BLaER1 (cell line): ENCODE measurements at regions not wholly inside any gene's neighbourhood (a gene's known extent, or its start where the extent isn't known, plus 50 kb on each side); places are given as distances from the start of the nearest gene placed in this dataset.

Experiments used
- H3K27ac ChIP-seq: shearing (Covaris generic); formaldehyde crosslinking; 2 replicates; pipeline ENCODE4 v1.8.1; 2022
- H3K27me3 ChIP-seq: shearing (Covaris generic); formaldehyde crosslinking; 2 replicates; pipeline ENCODE4 v1.8.1; 2022
- H3K36me3 ChIP-seq: shearing (Covaris generic); formaldehyde crosslinking; 2 replicates; pipeline ENCODE4 v1.8.1; 2022
- H3K4me1 ChIP-seq: shearing (Covaris generic); formaldehyde crosslinking; 2 replicates; pipeline ENCODE4 v1.8.1; 2022
- H3K4me2 ChIP-seq: shearing (Covaris generic); formaldehyde crosslinking; 2 replicates; pipeline ENCODE4 v1.8.1; 2022
- H3K4me3 ChIP-seq: shearing (Covaris generic); formaldehyde crosslinking; 2 replicates; pipeline ENCODE4 v1.8.1; 2022
- H3K9ac ChIP-seq: shearing (Covaris generic); formaldehyde crosslinking; 2 replicates; pipeline ENCODE4 v1.8.1; 2022
- H3K9me3 ChIP-seq: shearing (Covaris generic); formaldehyde crosslinking; 2 replicates; pipeline ENCODE4 v1.8.1; 2022
- H4K20me1 ChIP-seq: shearing (Covaris generic); formaldehyde crosslinking; 2 replicates; pipeline ENCODE4 v1.8.1; 2022
- Cebpa-rat ChIP-seq: shearing (Covaris generic); IDR thresholded peaks from 2 replicates; pipeline ENCODE4 v1.8.1; 2022

GRCh38 chr16:85387171-85387507 is 226.0 kb upstream of the GSE1 start:
- H3K4me3 ChIP-seq = no peak overlapping the region
- no peak overlapping the region for H3K27ac ChIP-seq
- no peak for TF ChIP-seq Cebpa-rat
- H3K9ac ChIP-seq = no peak overlapping the region
- H3K4me1 ChIP-seq = peaks cover 72% of the 10 kb centered on the region
- no peak overlapping the region for H3K4me2 ChIP-seq
- H3K9me3 ChIP-seq = no peaks in the 10 kb centered on the region
- H4K20me1 ChIP-seq = peaks cover 17% of the 10 kb centered on the region; the same call in 1 of the 2 replicates
- no peaks in the 10 kb centered on the region for H3K27me3 ChIP-seq
- no peaks in the 10 kb centered on the region for H3K36me3 ChIP-seq

GRCh38 chr16:85387731-85388295 is 225.3 kb upstream of the GSE1 start:
- Histone ChIP-seq H3K4me2 (no peak overlapping the region), H3K4me3 (no peak overlapping the region), H3K4me1 (peaks cover 72% of the 10 kb centered on the region), H3K9ac (no peak overlapping the region), H3K27ac (no peak overlapping the region), H4K20me1 (peaks cover 17% of the 10 kb centered on the region; the same call in 1 of the 2 replicates), H3K9me3 (no peaks in the 10 kb centered on the region), H3K36me3 (no peaks in the 10 kb centered on the region), H3K27me3 (no peaks in the 10 kb centered on the region)
- TF ChIP-seq Cebpa-rat = no peak

- Histone ChIP-seq H3K4me3 (no peak overlapping the region), H4K20me1 (0 out of 2 replicates have a peak, but pooled peaks cover 14% of the 10 kb centered on the region), H3K4me2 (no peak overlapping the region), H3K36me3 (no peaks in the 10 kb centered on the region), H3K4me1 (peaks cover 73% of the 10 kb centered on the region), H3K27me3 (no peaks in the 10 kb centered on the region), H3K9ac (no peak overlapping the region), H3K27ac (no peak overlapping the region), H3K9me3 (no peaks in the 10 kb centered on the region)
- no peak for TF ChIP-seq Cebpa-rat
Measured at GRCh38 chr16:85389679-85390470, 223.2 kb upstream of the GSE1 start.

- Histone ChIP-seq H3K4me2 (no peak overlapping the region; the same call in 1 of the 2 replicates), H3K27ac (no peak overlapping the region), H3K36me3 (no peaks in the 10 kb centered on the region), H3K4me1 (peaks cover 73% of the 10 kb centered on the region), H3K9ac (no peak overlapping the region), H3K4me3 (no peak overlapping the region), H3K27me3 (no peaks in the 10 kb centered on the region), H4K20me1 (peaks cover 11% of the 10 kb centered on the region; the same call in 1 of the 2 replicates), H3K9me3 (no peaks in the 10 kb centered on the region)
- no peak for TF ChIP-seq Cebpa-rat
Measured at GRCh38 chr16:85390511-85391174, 222.5 kb upstream of the GSE1 start.

GRCh38 chr16:85391175-85391707 is 221.9 kb upstream of the GSE1 start:
- no peak overlapping the region for H3K9ac ChIP-seq
- no peaks in the 10 kb centered on the region for H3K27me3 ChIP-seq
- no peaks in the 10 kb centered on the region for H3K36me3 ChIP-seq
- peaks cover 73% of the 10 kb centered on the region for H3K4me1 ChIP-seq
- no peak for TF ChIP-seq Cebpa-rat
- peaks cover 11% of the 10 kb centered on the region; the same call in 1 of the 2 replicates for H4K20me1 ChIP-seq
- no peak overlapping the region for H3K4me3 ChIP-seq
- no peaks in the 10 kb centered on the region for H3K9me3 ChIP-seq
- no peak overlapping the region; the same call in 1 of the 2 replicates for H3K4me2 ChIP-seq
- no peak overlapping the region for H3K27ac ChIP-seq

- no peak for TF ChIP-seq Cebpa-rat
- no peak overlapping the region for H3K27ac ChIP-seq
- no peaks in the 10 kb centered on the region for H3K27me3 ChIP-seq
- H4K20me1 ChIP-seq = peaks cover 15% of the 10 kb centered on the region; the same call in 1 of the 2 replicates
- peak overlapping the region; percentile 94; the same call in 1 of the 2 replicates for H3K4me2 ChIP-seq
- H3K36me3 ChIP-seq = no peaks in the 10 kb centered on the region
- H3K4me1 ChIP-seq = peaks cover 74% of the 10 kb centered on the region
- H3K9ac ChIP-seq = no peak overlapping the region
- H3K4me3 ChIP-seq = no peak overlapping the region
- H3K9me3 ChIP-seq = no peaks in the 10 kb centered on the region
Measured at GRCh38 chr16:85391769-85392583, 221.1 kb upstream of the GSE1 start.

- Histone ChIP-seq H3K27me3 (no peaks in the 10 kb centered on the region), H3K4me3 (peak overlapping the region; percentile 36; the same call in 1 of the 2 replicates), H3K36me3 (no peaks in the 10 kb centered on the region), H3K4me1 (peaks cover 84% of the 10 kb centered on the region), H3K9me3 (no peaks in the 10 kb centered on the region), H3K27ac (peak overlapping the region; percentile 51), H4K20me1 (peaks cover 15% of the 10 kb centered on the region; the same call in 1 of the 2 replicates), H3K4me2 (peak overlapping the region; percentile 94), H3K9ac (peak overlapping the region; percentile 55; the same call in 1 of the 2 replicates)
- no peak for TF ChIP-seq Cebpa-rat
Measured at GRCh38 chr16:85392756-85393673, 220.1 kb upstream of the GSE1 start.

GRCh38 chr16:85393674-85394451 is 219.3 kb upstream of the GSE1 start:
- peak overlapping the region; percentile 36 for H3K4me3 ChIP-seq
- no peaks in the 10 kb centered on the region for H3K9me3 ChIP-seq
- H3K27me3 ChIP-seq = no peaks in the 10 kb centered on the region
- TF ChIP-seq Cebpa-rat = no peak
- H3K4me1 ChIP-seq = peaks cover 93% of the 10 kb centered on the region
- peak overlapping the region; percentile 55; the same call in 1 of the 2 replicates for H3K9ac ChIP-seq
- H4K20me1 ChIP-seq = peaks cover 15% of the 10 kb centered on the region; the same call in 1 of the 2 replicates
- H3K36me3 ChIP-seq = no peaks in the 10 kb centered on the region
- peak overlapping the region; percentile 51 for H3K27ac ChIP-seq
- H3K4me2 ChIP-seq = peak overlapping the region; percentile 94
